HG03045 (cell line): ENCODE measurements at regions not wholly inside any gene's neighbourhood (a gene's known extent, or its start where the extent isn't known, plus 50 kb on each side); places are given as distances from the start of the nearest gene placed in this dataset.
A peak's percentile ranks its signal among the peaks of the same experiment; 100 is the strongest.
"Not testable (repeated sequence)": the region's sequence is repeated elsewhere in the genome, so short reads cannot be mapped to it uniquely, and the experiment has no call there.

ENCODE experiments used
- ATAC-seq: cut with Tn5 transposase; IDR thresholded peaks from one replicate; pipeline ENCODE4 v1.9.1; 2021; ENCODE audit warnings: mild to moderate bottlenecking, moderate library complexity; ENCODE audit not compliant: unreplicated experiment

DNA sequence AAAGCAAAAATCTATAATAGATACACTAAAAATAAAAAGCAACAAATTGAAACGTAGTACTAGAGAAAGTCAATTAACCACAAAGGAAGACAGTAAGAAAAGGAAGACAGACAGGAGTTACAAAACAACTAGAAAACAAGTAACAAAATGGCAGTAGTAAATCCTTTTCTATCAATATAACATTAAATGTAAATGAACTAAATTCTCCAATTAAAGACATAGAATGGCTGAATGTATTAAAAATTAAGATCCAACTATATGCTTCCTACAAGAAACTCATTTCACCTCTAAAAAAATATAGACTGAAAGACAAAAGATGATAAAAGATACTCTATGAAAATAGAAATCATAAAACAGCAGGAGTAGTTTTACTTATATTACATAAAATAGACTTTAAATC lies 79.1 kb downstream of the CTH start:
- ATAC-seq, result no peak

DNA sequence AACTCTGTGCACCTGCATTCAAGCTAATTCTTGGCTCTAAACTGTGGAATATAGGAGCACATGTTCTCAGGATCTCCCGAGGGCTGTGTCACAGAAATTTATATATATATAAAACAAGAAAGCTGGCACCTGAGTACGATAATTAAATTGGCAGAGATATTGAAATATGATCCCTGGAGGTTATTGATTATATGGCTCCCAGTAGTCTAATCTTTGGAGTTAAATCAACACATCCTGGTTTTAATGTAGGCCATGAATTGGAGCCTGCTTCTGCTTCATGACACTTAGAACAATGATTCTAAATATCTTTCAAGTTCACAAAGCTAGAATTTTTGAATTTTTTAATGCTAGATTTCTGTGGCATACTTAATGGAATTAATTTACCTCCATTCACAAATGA lies 84.3 kb downstream of the CTH start:
- ATAC-seq, result no peak

DNA sequence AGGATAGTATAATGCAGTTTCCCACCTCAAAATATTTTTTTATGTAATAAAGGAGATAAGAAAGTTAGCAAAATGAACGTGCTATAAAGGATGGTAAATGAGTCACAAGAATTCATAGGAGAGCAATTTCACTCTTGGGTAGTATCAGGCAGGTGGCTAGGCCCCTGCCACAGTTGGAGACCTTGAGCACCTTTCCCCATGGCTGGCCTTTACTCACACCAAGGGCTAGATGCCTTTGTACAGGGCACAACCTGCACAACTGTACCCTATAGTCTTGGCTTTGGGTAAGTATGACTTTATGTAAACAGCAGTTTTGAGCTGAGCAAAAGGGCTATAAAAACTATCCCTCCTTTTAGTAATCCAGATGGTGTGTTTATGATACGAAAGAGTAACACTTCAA lies 85.1 kb downstream of the CTH start:
- no peak for ATAC-seq

DNA sequence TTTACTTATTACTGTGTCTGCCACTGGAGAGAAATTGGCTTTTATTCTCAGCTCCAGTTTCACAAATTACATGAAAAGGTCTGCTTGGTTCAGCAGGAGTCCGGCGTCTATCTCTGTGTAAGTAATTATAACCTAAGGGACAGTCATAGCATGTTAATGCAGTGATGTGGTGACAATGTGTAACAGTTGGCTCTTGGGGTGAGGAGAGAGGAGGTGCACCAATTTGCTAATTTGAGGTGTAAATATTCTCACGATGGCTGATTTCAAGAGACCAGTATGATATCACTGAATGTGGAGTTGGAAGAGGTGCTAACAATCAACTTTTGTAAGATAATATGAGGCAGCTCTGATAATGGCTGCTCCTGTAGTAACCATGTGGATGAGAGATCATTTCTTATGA lies 86.1 kb downstream of the CTH start:
- no peak for ATAC-seq

DNA sequence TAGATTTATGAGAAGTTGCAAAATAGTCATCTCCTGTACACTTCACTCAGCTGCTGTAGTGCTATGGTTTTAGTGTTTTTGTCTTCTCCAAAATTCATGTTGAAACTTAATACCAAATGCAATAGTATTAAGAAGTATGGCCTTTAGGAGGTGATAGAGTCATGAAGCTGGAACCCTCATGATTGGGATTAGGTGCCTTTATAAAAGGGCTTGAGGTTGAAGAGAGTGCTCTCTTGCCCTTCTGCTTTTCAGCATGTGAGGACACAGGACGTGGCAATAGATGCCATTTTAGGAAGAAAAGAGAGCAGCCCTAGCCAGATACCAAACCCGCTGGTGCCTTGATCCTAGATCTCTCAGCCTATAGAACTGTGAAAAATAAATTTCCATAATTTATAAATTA lies 87.6 kb downstream of the CTH start:
- no peak for ATAC-seq

DNA sequence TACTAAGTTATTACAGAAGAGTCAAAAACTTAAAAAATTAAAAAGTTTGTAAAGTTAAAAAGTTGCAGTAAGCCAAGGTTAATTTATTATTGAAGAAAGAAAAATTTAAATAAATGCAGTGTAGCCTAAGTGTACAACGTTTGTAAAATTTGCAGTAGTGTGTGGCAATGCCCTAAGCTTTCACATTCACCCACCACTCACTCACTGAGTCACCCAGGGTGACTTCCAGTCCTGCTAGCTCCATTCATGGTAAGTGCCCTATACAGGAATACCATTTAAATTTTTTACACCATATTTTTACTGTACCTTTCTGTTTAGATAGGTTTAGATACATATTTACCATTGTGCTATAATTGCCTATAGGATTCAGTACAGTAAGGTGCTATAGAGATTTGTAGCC lies 88.6 kb downstream of the CTH start:
- ATAC-seq, result no peak

DNA sequence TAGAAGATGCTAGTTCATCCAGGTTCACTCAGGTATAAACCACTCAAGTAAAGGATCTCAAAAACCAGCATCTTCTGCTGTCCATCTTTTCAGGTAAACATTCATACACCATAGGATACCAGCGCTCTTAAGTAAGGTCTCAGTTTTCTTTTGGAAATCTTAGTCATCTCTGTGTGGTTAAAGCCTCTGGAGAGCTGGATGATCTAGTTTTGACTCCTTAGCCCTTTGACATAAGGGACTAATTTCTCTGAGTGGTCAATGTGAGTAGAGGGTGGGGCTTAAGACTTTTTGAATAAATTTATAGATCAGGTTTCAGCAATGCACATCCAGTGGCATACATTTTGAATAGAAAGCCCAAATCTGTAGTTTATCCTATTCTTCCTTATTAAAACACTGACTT lies 92.3 kb downstream of the CTH start:
- ATAC-seq, result no peak

DNA sequence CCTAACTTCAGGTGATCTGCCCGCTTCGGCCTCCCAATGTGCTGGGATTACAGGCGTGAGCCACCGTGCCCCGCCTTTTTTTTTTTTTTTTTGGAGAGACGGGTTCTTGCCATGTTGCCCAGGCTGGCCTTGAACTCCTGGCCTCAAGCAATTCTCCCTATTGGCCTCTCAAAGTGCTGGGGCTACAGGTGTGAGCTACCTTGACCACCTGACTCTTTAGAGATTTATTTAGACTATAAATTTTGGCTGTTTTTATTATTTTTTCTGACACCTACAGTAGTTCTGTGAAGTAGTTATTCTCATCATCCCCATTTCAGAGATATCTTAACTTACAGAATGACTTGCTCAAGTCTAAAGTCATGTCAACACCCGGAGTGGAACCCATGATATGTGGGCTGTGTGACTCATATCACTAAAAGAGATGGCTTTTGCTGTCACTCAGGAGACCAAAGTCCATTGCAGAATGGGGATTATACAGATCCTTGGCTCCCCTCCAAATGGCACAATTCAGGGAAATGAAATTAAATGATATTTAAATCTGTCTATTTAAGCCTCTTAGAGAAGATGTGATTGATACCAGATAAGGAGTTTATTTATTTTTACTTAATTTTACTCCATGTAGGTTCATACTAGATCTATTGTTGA lies 93.2 kb downstream of the CTH start:
- peak; percentile 95 for ATAC-seq

DNA sequence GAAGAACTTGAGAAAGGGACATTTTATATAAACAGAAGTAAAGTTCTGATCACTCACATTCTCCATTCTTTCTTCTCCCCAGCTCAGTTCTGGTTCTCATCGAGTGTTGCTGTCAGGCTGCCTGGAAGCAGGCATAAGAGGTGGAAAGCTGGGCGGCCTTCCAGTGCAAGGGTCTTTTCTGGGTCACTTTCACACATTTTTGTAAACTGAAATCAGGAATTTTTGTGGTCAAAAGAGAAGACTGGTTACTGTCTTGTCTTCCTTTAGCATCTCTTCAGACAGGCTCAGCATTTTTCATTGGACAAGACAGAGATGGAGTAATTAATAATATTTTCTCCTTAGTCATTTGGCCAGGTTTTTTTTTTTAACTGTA lies 93.7 kb downstream of the CTH start:
- peak; percentile 34 for ATAC-seq

DNA sequence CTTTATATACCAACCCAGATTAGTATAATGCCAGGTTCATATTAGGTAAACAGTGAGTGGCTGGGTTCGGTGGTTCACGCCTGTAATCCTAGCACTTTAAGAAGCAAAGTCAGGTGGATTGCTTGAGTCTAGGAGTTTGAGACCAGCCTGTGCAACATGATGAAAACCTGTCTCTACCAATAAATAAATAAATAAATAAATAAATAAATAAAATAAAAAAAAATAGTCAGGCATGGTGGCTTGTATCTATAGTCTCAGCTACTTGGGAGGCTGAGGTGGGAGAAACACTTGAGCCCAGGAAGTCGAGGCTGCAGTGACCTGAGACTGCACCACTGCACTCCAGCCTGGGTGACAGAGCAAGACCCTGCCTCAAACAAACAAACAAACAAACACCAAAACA lies 96.9 kb downstream of the CTH start:
- ATAC-seq, result not testable (repeated sequence)

DNA sequence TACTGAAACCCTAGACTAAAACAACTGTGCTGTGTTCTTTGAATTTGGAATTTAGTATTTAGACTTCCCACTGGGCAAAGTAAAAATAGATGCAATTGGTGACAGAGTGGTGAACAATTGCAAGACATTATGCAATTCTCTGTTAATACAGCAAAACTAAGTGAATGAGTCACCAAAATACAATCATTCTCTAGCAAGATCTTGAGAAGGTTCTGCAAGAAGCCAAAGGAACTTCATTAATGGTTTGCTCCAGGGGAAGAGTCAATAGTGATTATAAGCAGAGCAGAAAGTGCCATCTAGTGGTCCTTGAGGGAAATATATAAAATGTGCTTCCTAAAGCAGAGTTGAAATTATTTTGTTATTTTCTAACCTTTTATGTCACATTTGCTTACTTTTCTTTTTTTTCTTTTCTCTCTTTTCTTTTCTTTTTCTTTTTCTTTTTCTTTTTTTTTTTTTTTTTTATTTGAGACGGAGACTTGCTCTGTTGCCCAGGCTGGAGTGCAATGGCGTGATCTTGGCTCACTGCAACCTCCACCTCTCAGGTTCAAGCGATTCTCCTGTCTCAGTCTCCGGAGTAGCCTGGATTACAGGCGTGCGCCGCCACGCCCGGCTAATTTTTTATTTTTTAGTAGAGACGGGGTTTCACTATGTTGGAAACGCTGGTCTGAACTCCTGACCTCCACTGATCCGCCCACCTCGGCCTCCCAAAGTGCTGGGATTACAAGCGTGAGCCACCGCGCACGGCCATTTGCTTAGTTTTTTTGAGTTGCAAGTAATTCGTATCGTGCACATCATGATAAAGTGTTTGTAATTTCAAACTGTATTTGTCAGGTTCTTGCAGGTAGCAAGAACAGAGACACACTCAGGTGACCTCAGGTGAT lies 99.2 kb downstream of the CTH start:
- peak; percentile 77 for ATAC-seq

DNA sequence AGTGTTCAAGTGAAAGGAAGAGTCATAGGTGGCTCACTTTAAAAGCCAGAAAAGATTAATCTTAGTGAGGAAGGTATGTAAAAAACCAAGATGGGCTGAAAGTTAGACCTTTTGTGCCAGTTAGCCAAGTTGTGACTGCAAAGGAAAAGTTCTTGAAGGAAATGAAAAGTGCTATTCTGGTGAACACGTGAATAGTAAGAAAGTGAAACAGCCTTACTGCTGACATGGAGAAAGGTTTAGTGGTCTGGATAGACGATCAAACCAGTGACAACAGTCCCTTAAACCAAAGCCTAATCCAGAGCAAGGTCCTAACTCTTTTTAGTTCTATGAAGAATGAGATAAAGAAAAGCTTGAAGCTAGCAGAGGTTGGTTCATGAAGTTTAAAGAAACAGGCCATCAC lies 106.4 kb downstream of the CTH start:
- peak; percentile 71 for ATAC-seq

DNA sequence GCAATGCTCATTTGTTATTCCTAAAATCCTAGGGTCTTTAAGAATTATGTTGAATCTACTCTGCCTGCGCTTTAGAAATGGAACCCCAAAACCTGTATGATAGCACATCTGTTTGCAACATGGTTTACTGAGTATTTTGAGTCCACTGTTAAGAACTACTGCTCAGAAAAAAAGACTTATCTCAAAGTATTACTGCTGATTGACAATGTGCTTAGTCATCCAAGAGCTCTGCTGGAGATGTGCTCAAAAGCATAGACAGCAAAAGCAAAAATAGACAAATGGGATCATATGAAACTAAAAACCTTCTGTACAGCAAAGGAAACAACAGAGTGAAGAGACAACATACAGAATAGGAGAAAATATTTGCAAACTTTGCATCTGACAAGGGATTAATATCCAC lies 107.0 kb downstream of the CTH start:
- ATAC-seq, result peak; percentile 24

DNA sequence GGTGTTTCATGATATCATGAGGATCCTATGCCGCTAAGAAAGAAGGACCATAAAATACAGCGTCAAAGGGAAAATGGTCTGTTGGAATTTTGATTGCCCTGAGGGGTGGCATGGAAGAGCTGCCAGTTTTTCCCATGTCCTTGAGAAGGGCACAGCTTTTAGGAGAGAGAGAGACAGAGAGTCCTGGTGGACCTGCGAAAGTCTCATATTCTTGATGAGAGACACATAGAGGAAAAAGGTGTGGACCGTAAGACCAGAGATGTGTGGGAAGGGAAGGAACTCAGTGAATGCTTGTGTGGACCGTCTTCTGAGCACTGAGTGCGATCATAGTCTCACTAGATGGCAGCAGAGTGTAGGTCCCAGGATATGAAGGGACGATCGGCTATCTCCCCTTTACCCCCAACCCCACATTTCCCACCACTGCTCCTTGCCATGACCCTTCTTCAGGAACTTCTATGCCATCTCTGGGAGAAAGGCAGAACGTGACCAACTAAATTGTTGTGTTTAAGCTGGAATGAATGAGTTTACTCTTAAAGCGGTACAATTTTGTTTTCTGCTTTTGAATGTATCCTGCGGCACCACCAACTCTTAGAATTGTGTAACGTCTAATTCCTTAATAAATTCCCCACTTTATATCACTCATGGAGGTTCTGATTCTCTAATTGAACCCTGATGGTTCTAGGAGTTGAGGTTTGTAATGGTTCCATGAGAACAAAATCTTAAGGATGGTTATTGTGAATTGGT lies 117.7 kb downstream of the CTH start:
- ATAC-seq, result no peak

DNA sequence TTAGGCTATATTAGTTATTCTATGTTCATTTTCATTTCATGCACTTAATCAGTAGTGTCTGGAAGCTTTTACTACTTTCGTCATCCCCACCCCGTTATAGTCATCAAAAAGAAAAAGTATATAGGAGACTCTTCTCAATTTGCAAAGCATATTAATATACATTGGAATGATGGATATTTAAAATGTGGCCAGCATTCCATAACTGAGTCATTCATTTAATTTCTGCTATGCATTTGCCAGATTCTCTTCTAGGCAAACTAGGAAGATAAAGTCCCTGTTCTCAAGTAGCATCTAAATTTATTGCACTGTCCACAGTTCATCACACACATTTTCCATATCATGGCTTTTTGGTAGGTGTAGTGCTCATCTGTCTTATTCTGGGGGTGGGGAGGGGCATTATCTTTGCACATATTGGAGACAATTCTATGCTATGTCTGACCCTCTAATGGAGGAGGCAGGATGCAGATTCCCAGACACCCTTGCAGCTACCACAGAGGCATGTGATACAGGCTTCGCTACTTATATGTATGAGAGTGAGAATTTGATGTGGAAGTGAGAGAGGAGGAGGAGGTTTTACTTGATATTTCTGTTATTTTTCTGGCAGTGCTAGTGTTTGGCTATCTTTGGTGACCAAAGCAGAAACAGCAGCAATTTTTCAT lies 125.8 kb downstream of the CTH start:
- ATAC-seq, result no peak

DNA sequence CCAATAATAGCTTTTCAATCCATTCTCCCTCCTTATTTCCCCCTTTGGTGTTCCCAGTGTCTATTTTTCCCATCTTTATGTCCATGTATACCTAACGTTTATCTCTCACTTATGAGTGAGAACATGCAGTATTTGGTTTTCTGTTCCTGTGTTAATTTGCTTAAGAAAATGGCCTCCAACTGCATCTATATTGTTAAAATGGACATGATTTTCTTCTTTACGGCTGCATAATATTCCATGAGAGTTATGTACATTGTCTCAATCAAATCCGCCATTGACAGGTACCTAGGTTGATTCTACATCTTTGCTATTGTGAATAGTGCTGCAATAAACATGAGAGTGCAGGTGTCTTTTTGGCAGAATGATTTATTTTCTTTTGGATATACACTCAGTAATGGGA lies 126.7 kb downstream of the CTH start:
- no peak for ATAC-seq

DNA sequence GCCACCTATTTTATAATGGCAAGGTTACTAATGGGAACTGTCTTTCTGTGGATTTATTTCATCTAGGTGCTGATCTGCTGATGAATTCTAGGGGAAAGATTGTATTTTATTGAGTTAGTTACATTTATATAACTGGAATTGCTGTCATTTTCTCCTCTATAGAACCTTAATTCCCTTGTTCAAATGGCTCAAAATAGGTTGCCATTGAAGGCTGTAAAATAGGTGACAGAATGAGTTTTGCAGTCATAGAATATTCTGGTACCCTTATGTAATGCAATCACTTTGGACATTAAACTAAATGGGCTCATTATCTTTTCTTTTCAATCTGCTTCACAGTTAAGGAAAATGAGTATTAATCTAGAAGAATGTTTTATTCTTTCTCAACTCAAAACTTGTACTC lies 131.0 kb downstream of the CTH start:
- ATAC-seq, result no peak

DNA sequence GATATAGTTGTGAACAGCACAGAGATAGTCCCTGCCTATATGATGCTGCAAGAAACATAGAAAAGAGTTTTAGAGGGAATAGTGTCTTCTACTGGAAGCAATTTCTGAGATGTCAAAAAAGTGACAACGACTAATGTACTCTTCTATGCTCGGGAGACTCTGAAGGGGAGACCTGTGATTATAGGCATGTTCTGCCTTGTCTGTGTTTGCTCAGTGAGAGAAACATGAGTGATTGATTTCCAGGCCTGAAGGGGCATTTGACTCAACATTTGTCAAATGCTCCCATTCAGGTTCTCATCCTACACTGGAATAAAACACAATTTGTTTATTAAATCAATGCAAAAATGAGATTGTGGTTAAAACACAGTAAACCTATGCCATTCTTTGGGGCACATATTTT lies 131.8 kb downstream of the CTH start:
- ATAC-seq, result no peak

DNA sequence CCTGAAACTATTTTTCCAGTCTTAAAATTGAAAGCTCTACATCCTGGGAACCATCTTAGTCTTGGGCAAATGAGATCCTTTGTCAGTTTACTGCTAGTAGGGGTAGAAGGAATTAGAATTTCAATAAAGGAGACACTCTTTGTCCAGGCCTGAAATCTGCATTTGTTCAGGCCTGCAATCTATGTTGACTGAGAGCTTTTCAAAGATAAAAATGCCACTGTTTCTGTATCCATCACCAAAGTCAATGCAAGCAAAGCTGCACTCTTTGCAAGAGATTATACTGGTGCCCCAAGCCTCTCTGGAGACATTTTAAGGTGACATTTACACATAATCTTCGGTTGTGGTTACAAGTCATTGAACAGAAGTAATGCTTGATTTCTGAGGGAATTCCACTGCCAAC lies 135.7 kb downstream of the CTH start:
- no peak for ATAC-seq

DNA sequence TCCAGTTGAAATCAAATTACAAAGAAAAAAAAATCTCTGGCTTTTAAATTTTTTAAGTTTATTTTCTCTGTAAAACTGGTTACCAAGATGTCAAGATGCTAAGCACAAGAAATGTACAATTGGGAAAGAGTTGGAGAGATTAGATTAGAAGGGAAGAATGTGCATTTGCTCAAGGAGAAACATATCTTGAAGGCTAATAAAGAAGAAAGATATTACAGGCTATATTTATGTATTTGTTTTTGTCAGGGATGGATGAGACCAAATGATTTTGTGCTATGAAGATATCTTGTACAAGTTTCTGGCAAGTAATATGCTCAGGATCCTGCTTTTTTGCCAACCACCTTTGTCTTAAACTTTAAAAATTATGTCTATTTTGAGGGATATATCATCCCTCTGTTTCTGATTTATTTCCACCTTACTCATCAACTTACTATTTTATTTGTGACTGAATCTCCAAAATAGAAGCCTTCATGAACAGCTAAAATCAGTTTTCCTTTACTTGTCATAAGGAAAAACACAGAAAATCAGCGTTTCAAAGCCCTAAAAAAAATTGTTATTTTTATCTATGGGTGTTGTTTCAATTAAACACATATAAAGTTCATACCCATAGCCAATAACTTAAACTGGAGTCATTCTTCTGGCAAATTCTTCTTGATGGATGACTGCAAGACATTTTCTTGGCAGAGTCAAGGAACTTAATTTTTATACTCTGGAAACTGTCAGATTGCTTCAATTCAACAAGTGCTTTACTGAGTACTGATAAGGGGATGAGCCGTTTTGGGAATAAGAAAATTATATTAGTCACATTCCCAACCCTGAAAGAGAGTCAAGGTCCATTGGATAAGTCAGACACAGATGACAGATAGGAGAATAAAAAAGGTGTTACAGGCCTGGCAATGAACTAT lies 141.8 kb downstream of the CTH start:
- ATAC-seq, result no peak
